Progenitor cell of endocrine pancreas (in vitro differentiated cells): ENCODE measurements at regions not wholly inside any gene's neighbourhood (a gene's known extent, or its start where the extent isn't known, plus 50 kb on each side); places are given as distances from the start of the nearest gene placed in this dataset.

Experiments
- DNase-seq: peaks from one replicate; pipeline ENCODE4 v3.0.0; 2021; ENCODE audit warnings: low spot score; ENCODE audit not compliant: unreplicated experiment
- H3K27ac Mint-ChIP-seq: 2 replicates; pipeline ENCODE4 v1.8.0; 2021; ENCODE audit warnings: mild to moderate bottlenecking, moderate library complexity, mixed read lengths
- H3K27me3 Mint-ChIP-seq: 2 replicates; pipeline ENCODE4 v1.8.0; 2021; ENCODE audit warnings: mixed read lengths
- H3K36me3 Mint-ChIP-seq: 2 replicates; pipeline ENCODE4 v1.8.0; 2022; ENCODE audit warnings: mixed read lengths; ENCODE audit not compliant: insufficient read depth
- H3K4me1 Mint-ChIP-seq: 2 replicates; pipeline ENCODE4 v1.8.0; 2021; ENCODE audit warnings: low read depth, mixed read lengths
- H3K4me3 Mint-ChIP-seq: 2 replicates; pipeline ENCODE4 v1.8.0; 2021; ENCODE audit warnings: low read depth, mild to moderate bottlenecking, moderate library complexity, mixed read lengths
- H3K9me3 Mint-ChIP-seq: 2 replicates; pipeline ENCODE4 v1.8.0; 2021; ENCODE audit warnings: low read depth, mixed read lengths
- TF ChIP-seq, protein P1 (sequence below): fragments of 200-600 bp; sonication (generic); IDR thresholded peaks from one replicate; pipeline ENCODE4 v1.5.0; 2021; ENCODE audit warnings: antibody characterized with exemption, mild to moderate bottlenecking; ENCODE audit not compliant: unreplicated experiment

DNA sequence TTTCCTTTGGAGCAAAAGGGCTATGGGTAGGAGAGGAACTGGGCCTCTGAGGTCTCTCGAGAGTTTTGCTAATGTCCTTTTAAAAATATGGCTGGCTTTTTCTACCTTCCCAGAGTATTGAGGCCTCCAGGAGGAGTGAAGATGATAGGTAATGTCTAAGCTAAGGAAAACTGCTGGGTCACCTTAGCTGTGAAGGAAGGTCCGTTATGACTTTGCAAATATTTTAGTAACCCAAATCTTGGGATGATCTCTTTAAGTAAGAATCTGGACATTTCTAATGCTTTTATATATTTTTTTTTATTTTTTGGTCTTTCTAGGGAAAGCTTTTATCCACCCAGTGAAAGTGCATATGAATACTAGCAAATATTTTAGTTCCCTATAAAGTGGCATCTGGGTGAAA lies 60.9 kb upstream of the SYN3 start:
- no peaks in the 10 kb centered on the region for H3K27me3 Mint-ChIP-seq
- no peaks in the 10 kb centered on the region for H3K9me3 Mint-ChIP-seq
- no peak overlapping the region for H3K27ac Mint-ChIP-seq
- TF ChIP-seq, protein P1, sequence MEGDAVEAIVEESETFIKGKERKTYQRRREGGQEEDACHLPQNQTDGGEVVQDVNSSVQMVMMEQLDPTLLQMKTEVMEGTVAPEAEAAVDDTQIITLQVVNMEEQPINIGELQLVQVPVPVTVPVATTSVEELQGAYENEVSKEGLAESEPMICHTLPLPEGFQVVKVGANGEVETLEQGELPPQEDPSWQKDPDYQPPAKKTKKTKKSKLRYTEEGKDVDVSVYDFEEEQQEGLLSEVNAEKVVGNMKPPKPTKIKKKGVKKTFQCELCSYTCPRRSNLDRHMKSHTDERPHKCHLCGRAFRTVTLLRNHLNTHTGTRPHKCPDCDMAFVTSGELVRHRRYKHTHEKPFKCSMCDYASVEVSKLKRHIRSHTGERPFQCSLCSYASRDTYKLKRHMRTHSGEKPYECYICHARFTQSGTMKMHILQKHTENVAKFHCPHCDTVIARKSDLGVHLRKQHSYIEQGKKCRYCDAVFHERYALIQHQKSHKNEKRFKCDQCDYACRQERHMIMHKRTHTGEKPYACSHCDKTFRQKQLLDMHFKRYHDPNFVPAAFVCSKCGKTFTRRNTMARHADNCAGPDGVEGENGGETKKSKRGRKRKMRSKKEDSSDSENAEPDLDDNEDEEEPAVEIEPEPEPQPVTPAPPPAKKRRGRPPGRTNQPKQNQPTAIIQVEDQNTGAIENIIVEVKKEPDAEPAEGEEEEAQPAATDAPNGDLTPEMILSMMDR: no peak
- no peak for DNase-seq
- no peaks in the 10 kb centered on the region for H3K4me1 Mint-ChIP-seq
- H3K36me3 Mint-ChIP-seq: no peaks in the 10 kb centered on the region
- H3K4me3 Mint-ChIP-seq: no peak overlapping the region

DNA sequence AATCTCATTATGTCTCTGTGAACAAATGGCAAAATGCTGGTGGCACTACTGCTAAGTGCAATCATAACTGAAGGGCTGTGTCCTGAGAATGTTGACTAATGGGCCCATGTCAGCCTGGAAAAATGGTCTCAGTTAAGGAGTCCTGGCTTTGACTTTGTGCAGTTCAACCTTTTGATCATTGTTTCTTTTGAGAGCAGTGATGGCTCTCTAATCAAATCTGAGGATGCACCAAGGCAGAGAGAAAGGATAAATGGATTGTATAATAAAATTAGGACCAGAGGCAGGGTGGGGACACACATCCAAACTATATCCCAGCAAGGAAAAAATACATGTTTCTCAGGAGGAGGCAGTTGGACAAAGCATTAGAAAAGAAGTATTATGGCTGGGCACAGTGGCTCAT lies 59.6 kb upstream of the SYN3 start:
- no peaks in the 10 kb centered on the region for H3K4me1 Mint-ChIP-seq

DNA sequence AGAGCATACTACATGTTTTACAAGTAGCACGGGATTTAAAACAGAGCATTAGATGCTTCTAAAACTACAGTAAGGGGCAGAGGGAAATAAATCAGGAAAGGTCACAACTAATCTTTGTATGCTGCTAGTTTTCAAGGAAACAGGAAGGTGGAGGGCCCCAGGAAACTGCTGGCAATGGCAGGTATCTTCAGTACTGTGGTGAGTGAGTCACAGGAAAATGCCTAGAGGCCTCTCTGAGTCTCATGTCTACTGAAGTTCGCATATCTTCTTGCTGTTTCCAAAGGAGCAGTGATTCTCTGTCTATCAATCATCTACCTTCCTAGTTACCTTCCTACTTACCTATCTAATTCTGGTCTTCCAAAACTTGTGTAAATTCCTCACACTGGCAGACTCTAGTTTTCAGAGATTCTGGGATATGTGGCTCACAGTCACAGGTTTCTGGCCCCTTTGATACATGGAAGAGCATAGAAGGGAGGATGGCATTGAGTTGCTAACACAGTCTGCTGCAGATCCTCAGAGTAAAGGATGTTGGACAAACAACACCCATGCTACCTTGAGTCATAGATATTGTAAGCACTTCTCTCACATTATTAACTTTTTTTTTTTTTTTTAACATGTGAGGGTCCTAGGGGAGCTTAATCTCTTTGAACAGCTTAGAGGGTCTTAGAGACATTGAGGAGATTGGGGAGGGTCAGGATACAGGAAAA lies 58.8 kb upstream of the SYN3 start:
- Mint-ChIP-seq H3K4me3 (no peak overlapping the region), H3K36me3 (no peaks in the 10 kb centered on the region), H3K4me1 (no peaks in the 10 kb centered on the region), H3K27me3 (no peaks in the 10 kb centered on the region), H3K9me3 (no peaks in the 10 kb centered on the region), H3K27ac (no peak overlapping the region)
- no peak for DNase-seq
- TF ChIP-seq, protein P1: no peak

More for the DNA sequence above, 59.6 kb upstream of the SYN3 start:
- no peak overlapping the region for H3K4me3 Mint-ChIP-seq
- TF ChIP-seq, protein P1: no peak
- DNase-seq: no peak
- no peaks in the 10 kb centered on the region for H3K36me3 Mint-ChIP-seq
- no peaks in the 10 kb centered on the region for H3K9me3 Mint-ChIP-seq
- H3K27me3 Mint-ChIP-seq: no peaks in the 10 kb centered on the region
- H3K27ac Mint-ChIP-seq: no peak overlapping the region

DNA sequence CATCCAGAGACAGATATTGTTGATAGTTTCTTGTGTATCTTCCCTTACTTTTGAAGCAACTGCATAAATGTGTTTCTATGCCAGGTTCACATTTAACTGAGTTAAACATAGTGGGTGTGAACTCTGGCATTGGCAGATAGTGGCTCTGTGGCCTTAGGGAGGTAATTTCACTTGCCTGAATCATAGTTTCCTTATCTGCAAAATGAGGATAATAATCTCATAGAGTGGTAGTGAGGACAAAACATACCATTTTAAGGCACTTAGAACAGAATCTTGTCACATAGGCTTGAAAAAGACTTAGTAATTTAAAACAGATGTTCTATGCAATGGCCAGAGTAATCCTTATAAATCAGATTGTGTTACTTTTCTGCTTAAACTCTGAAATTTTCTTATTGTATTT lies 56.4 kb upstream of the SYN3 start:
- Mint-ChIP-seq H3K9me3 (no peaks in the 10 kb centered on the region), H3K36me3 (no peaks in the 10 kb centered on the region), H3K27me3 (no peaks in the 10 kb centered on the region), H3K4me1 (no peaks in the 10 kb centered on the region), H3K4me3 (no peak overlapping the region), H3K27ac (no peak overlapping the region)
- no peak for DNase-seq
- TF ChIP-seq, protein P1: no peak

DNA sequence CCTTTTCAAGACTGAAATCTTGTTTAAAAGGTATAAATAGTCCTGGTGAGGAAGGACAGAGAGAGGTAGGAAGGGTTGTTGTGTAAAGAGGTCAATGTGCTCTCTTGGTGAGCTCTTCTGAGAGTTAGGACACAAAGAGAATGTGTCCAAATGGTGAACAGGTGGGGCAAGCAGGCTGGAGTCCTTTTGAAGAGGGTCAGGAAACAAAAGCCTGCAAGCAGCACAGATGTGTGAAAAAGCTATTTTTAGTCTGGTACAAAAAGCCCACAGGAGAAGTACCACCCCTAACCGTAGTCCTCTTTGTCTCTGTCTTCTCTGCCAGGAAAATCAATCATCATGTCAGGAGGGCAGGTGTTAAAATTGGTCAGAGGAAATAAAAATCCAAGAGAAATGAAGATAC lies 54.4 kb upstream of the SYN3 start:
- Mint-ChIP-seq H3K36me3 (no peaks in the 10 kb centered on the region), H3K4me3 (no peak overlapping the region), H3K4me1 (peaks cover 3% of the 10 kb centered on the region), H3K9me3 (no peaks in the 10 kb centered on the region), H3K27ac (no peak overlapping the region), H3K27me3 (no peaks in the 10 kb centered on the region)
- no peak for DNase-seq
- TF ChIP-seq, protein P1: no peak
